ENCODE measurements at regions not wholly inside any gene's neighbourhood (a gene's known extent, or its start where the extent isn't known, plus 50 kb on each side); places are given as distances from the start of the nearest gene placed in this dataset.
"Not testable (repeated sequence)": the region's sequence is repeated elsewhere in the genome, so short reads cannot be mapped to it uniquely, and the experiment has no call there.

GRCh38 chrX:124426288-124427169, 80.2 kb downstream of the SH2D1A start:
- Mint-ChIP-seq H3K27me3 (no peaks in the 10 kb centered on the region), H3K4me3 (no peak overlapping the region), H3K27ac (no peak overlapping the region), H3K9me3 (no peaks in the 10 kb centered on the region), H3K36me3 (ENCODE audit: low read depth) (no peaks in the 10 kb centered on the region), H3K4me1 (peaks cover 3% of the 10 kb centered on the region)
- no peak for ATAC-seq
- no peak for DNase-seq

- DNase-seq = no peak
- no peaks in the 10 kb centered on the region for H3K4me1 Mint-ChIP-seq
- no peak for ATAC-seq
- H3K27me3 Mint-ChIP-seq = no peaks in the 10 kb centered on the region
- H3K27ac Mint-ChIP-seq = no peak overlapping the region
- H3K36me3 Mint-ChIP-seq (ENCODE audit: low read depth) = no peaks in the 10 kb centered on the region
- H3K4me3 Mint-ChIP-seq = no peak overlapping the region
- H3K9me3 Mint-ChIP-seq = no peaks in the 10 kb centered on the region
Observed at GRCh38 chrX:124433186-124433585, 86.8 kb downstream of the SH2D1A start.

GRCh38 chrX:124435616-124436015, 89.3 kb downstream of the SH2D1A start:
- no peaks in the 10 kb centered on the region for H3K4me1 Mint-ChIP-seq
- DNase-seq = no peak
- no peak overlapping the region for H3K27ac Mint-ChIP-seq
- H3K9me3 Mint-ChIP-seq = no peaks in the 10 kb centered on the region
- ATAC-seq = no peak
- H3K27me3 Mint-ChIP-seq = no peaks in the 10 kb centered on the region
- H3K4me3 Mint-ChIP-seq = no peak overlapping the region
- no peaks in the 10 kb centered on the region for H3K36me3 Mint-ChIP-seq (ENCODE audit: low read depth)

- DNase-seq (no peak), ATAC-seq (no peak)
- Mint-ChIP-seq H3K36me3 (ENCODE audit: low read depth) (no peaks in the 10 kb centered on the region), H3K4me1 (peaks cover 29% of the 10 kb centered on the region), H3K27ac (no peak overlapping the region), H3K9me3 (no peaks in the 10 kb centered on the region), H3K27me3 (no peaks in the 10 kb centered on the region), H3K4me3 (no peak overlapping the region)
Observed at GRCh38 chrX:124440695-124441094, 94.3 kb downstream of the SH2D1A start.

- Mint-ChIP-seq H3K27me3 (no peaks in the 10 kb centered on the region), H3K9me3 (no peaks in the 10 kb centered on the region), H3K4me1 (peaks cover 29% of the 10 kb centered on the region), H3K36me3 (ENCODE audit: low read depth) (no peaks in the 10 kb centered on the region), H3K27ac (peak overlapping the region; percentile 79), H3K4me3 (no peak overlapping the region)
- ATAC-seq (peak; percentile 46), DNase-seq (no peak)
Observed at GRCh38 chrX:124441971-124442590, 95.7 kb downstream of the SH2D1A start.

GRCh38 chrX:124455966-124456365, 109.6 kb downstream of the SH2D1A start:
- no peaks in the 10 kb centered on the region for H3K9me3 Mint-ChIP-seq
- H3K27me3 Mint-ChIP-seq = no peaks in the 10 kb centered on the region
- no peak for ATAC-seq
- DNase-seq = no peak
- H3K36me3 Mint-ChIP-seq (ENCODE audit: low read depth) = no peaks in the 10 kb centered on the region
- no peak overlapping the region for H3K27ac Mint-ChIP-seq
- H3K4me3 Mint-ChIP-seq = no peak overlapping the region
- no peaks in the 10 kb centered on the region for H3K4me1 Mint-ChIP-seq

- H3K4me1 Mint-ChIP-seq; H3K27ac Mint-ChIP-seq; H3K36me3 Mint-ChIP-seq (ENCODE audit: low read depth); DNase-seq; ATAC-seq; H3K4me3 Mint-ChIP-seq; H3K27me3 Mint-ChIP-seq; H3K9me3 Mint-ChIP-seq: not testable (repeated sequence)
Observed at GRCh38 chrX:124459851-124460250, 113.5 kb downstream of the SH2D1A start.

GRCh38 chrX:124462931-124463330, 116.6 kb downstream of the SH2D1A start:
- H3K27ac Mint-ChIP-seq = no peak overlapping the region
- no peaks in the 10 kb centered on the region for H3K9me3 Mint-ChIP-seq
- no peak for DNase-seq
- no peaks in the 10 kb centered on the region for H3K36me3 Mint-ChIP-seq (ENCODE audit: low read depth)
- ATAC-seq = no peak
- H3K4me3 Mint-ChIP-seq = no peak overlapping the region
- H3K27me3 Mint-ChIP-seq = peaks cover 2% of the 10 kb centered on the region
- H3K4me1 Mint-ChIP-seq = no peaks in the 10 kb centered on the region

- no peaks in the 10 kb centered on the region for H3K36me3 Mint-ChIP-seq (ENCODE audit: low read depth)
- DNase-seq = no peak
- no peaks in the 10 kb centered on the region for H3K9me3 Mint-ChIP-seq
Observed at GRCh38 chrX:124467202-124467601, 120.8 kb downstream of the SH2D1A start.

GRCh38 chrX:124475358-124475757, 129.0 kb downstream of the SH2D1A start:
- H3K4me1 Mint-ChIP-seq = no peaks in the 10 kb centered on the region
- DNase-seq (no peak), ATAC-seq (no peak)
- no peaks in the 10 kb centered on the region for H3K9me3 Mint-ChIP-seq
- H3K4me3 Mint-ChIP-seq = no peak overlapping the region
- H3K27me3 Mint-ChIP-seq = no peaks in the 10 kb centered on the region
- no peak overlapping the region for H3K27ac Mint-ChIP-seq
- no peaks in the 10 kb centered on the region for H3K36me3 Mint-ChIP-seq (ENCODE audit: low read depth)

More at GRCh38 chrX:124467202-124467601, 120.8 kb downstream of the SH2D1A start:
- H3K4me3 Mint-ChIP-seq = no peak overlapping the region
- no peak overlapping the region for H3K27ac Mint-ChIP-seq
- H3K27me3 Mint-ChIP-seq = peaks cover 2% of the 10 kb centered on the region
- ATAC-seq = no peak
- no peaks in the 10 kb centered on the region for H3K4me1 Mint-ChIP-seq

GRCh38 chrX:124476562-124476961, 130.2 kb downstream of the SH2D1A start:
- H3K27ac Mint-ChIP-seq = no peak overlapping the region
- H3K36me3 Mint-ChIP-seq (ENCODE audit: low read depth) = no peaks in the 10 kb centered on the region
- H3K9me3 Mint-ChIP-seq = no peaks in the 10 kb centered on the region
- DNase-seq (no peak), ATAC-seq (no peak)
- no peaks in the 10 kb centered on the region for H3K27me3 Mint-ChIP-seq
- H3K4me1 Mint-ChIP-seq = no peaks in the 10 kb centered on the region
- no peak overlapping the region for H3K4me3 Mint-ChIP-seq

- no peak overlapping the region for H3K27ac Mint-ChIP-seq
- H3K27me3 Mint-ChIP-seq = no peaks in the 10 kb centered on the region
- no peaks in the 10 kb centered on the region for H3K4me1 Mint-ChIP-seq
- H3K4me3 Mint-ChIP-seq = no peak overlapping the region
- ATAC-seq = no peak
- no peaks in the 10 kb centered on the region for H3K9me3 Mint-ChIP-seq
- no peak for DNase-seq
- no peaks in the 10 kb centered on the region for H3K36me3 Mint-ChIP-seq (ENCODE audit: low read depth)
Observed at GRCh38 chrX:124478046-124478445, 131.7 kb downstream of the SH2D1A start.

GRCh38 chrX:124488412-124489161, 142.2 kb downstream of the SH2D1A start:
- Mint-ChIP-seq H3K4me3 (no peak overlapping the region), H3K27me3 (no peaks in the 10 kb centered on the region), H3K27ac (no peak overlapping the region), H3K4me1 (no peaks in the 10 kb centered on the region), H3K36me3 (ENCODE audit: low read depth) (no peaks in the 10 kb centered on the region), H3K9me3 (no peaks in the 10 kb centered on the region)
- ATAC-seq (no peak), DNase-seq (no peak)

GRCh38 chrX:124493984-124494383, 147.6 kb downstream of the SH2D1A start:
- Mint-ChIP-seq H3K4me3 (no peak overlapping the region), H3K27ac (no peak overlapping the region), H3K9me3 (no peaks in the 10 kb centered on the region), H3K27me3 (peaks cover 2% of the 10 kb centered on the region), H3K36me3 (ENCODE audit: low read depth) (no peaks in the 10 kb centered on the region), H3K4me1 (no peaks in the 10 kb centered on the region)
- DNase-seq (no peak), ATAC-seq (no peak)

- DNase-seq (no peak), ATAC-seq (peak; percentile 84)
- Mint-ChIP-seq H3K9me3 (no peaks in the 10 kb centered on the region), H3K27ac (no peak overlapping the region), H3K27me3 (peaks cover 2% of the 10 kb centered on the region), H3K36me3 (ENCODE audit: low read depth) (no peaks in the 10 kb centered on the region), H3K4me3 (no peak overlapping the region), H3K4me1 (peaks cover 20% of the 10 kb centered on the region)
Observed at GRCh38 chrX:124497386-124497785, 151.0 kb downstream of the SH2D1A start.
